ENCODE measurements at regions not wholly inside any gene's neighbourhood (a gene's known extent, or its start where the extent isn't known, plus 50 kb on each side); places are given as distances from the start of the nearest gene placed in this dataset.

GRCh38 chr7:89773611-89774010, 380.7 kb upstream of the STEAP1 start (continued):
- TF ChIP-seq REST (IDR thresholded peaks at IDR 0.05; ENCODE audit: unreplicated experiment) (no peak), ZNF331 (CRISPR knock-in tag; IDR thresholded peaks at IDR 0.05; ENCODE audit: low read depth) (no peak), EZH2 (IDR thresholded peaks at IDR 0.05; ENCODE audit: low read depth, unreplicated experiment) (no peak), JUNB (IDR thresholded peaks at IDR 0.05; ENCODE audit: unreplicated experiment) (no peak), ZNF114 (CRISPR knock-in tag; IDR thresholded peaks at IDR 0.05) (no peak), STAT1 (IDR thresholded peaks at IDR 0.05; ENCODE audit: unreplicated experiment) (no peak), NANOG (IDR thresholded peaks at IDR 0.05; ENCODE audit: borderline replicate concordance) (no peak), CTCF (conservative IDR thresholded peaks at IDR 0.05; ENCODE audit: low read depth in 2 of 2) (no peak), ETS1 (IDR thresholded peaks at IDR 0.05) (no peak)

- H3K27ac Mint-ChIP-seq, result no peak overlapping the region
- H3K79me2 ChIP-seq (replicated peaks; ENCODE audit: insufficient read depth), result no peaks in the 10 kb centered on the region
- no peaks in the 10 kb centered on the region for H3F3A ChIP-seq (replicated peaks; ENCODE audit: low read depth)
- H3K4me1 ChIP-seq (ENCODE audit: insufficient read depth), result no peaks in the 10 kb centered on the region
- no peaks in the 10 kb centered on the region for H4K20me1 ChIP-seq (replicated peaks; ENCODE audit: insufficient read depth)
- H3K27ac ChIP-seq (ENCODE audit: low read depth), result no peak overlapping the region
- H3K9me2 ChIP-seq (ENCODE audit: insufficient read depth), result no peaks in the 10 kb centered on the region
- no peaks in the 10 kb centered on the region for H3K4me1 Mint-ChIP-seq
- H3K4me2 ChIP-seq, result no peak overlapping the region
- H3K27me3 ChIP-seq (ENCODE audit: insufficient read depth), result no peaks in the 10 kb centered on the region
- no peaks in the 10 kb centered on the region; the same call in 2 of the 3 replicates for H3K36me3 Mint-ChIP-seq (ENCODE audit: low read depth)
- DNase-seq (ENCODE audit: low spot score) (no peak), ATAC-seq (no peak)
- H3K27me3 Mint-ChIP-seq (ENCODE audit: insufficient read depth, low read depth, poor library complexity), result no peaks in the 10 kb centered on the region
- 0 out of 3 replicates have a peak, but pooled peaks cover under 1% of the 10 kb centered on the region for H3K9me3 Mint-ChIP-seq
- no peaks in the 10 kb centered on the region for H3K36me3 ChIP-seq (ENCODE audit: insufficient read depth)
- no peak overlapping the region for H3K4me3 Mint-ChIP-seq
- no peak overlapping the region for H3K4me3 ChIP-seq
- no peak overlapping the region for H2AFZ ChIP-seq
- TF ChIP-seq CREB1 (CRISPR knock-in tag; IDR thresholded peaks at IDR 0.05; ENCODE audit: low read depth) (no peak), ZNF331 (CRISPR knock-in tag; IDR thresholded peaks at IDR 0.05; ENCODE audit: low read depth) (no peak), ZNF114 (CRISPR knock-in tag; IDR thresholded peaks at IDR 0.05) (no peak), EZH2phosphoT487 (IDR thresholded peaks at IDR 0.05; ENCODE audit: unreplicated experiment) (no peak), POLR2AphosphoS5 (IDR thresholded peaks at IDR 0.05; ENCODE audit: low read depth) (no peak), STAT1 (IDR thresholded peaks at IDR 0.05; ENCODE audit: unreplicated experiment) (no peak), CTCF (conservative IDR thresholded peaks at IDR 0.05; ENCODE audit: low read depth in 2 of 2) (no peak)
These were observed 378.8 kb upstream of the STEAP1 start for GRCh38 chr7:89775459-89775858.
